ENCODE measurements at regions not wholly inside any gene's neighbourhood (a gene's known extent, or its start where the extent isn't known, plus 50 kb on each side); places are given as distances from the start of the nearest gene placed in this dataset.

GRCh38 chr5:110115503-110115902, 425.8 kb downstream of the MAN2A1 start:
- DNase-seq: no peak

GRCh38 chr5:110116539-110116938, 426.8 kb downstream of the MAN2A1 start:
- no peak for DNase-seq

- no peak for DNase-seq
Observed at GRCh38 chr5:110134963-110135935, 445.5 kb downstream of the MAN2A1 start.

- no peak for DNase-seq
Observed at GRCh38 chr5:110150199-110150598, 460.5 kb downstream of the MAN2A1 start.

- no peak for DNase-seq
Observed at GRCh38 chr5:110159202-110159601, 469.5 kb downstream of the MAN2A1 start.

- no peak for DNase-seq
Observed at GRCh38 chr5:110161162-110161561, 471.4 kb downstream of the MAN2A1 start.

GRCh38 chr5:110165366-110165765, 475.6 kb downstream of the MAN2A1 start:
- no peak for DNase-seq

- no peak for DNase-seq
Observed at GRCh38 chr5:110167384-110167783, 477.7 kb downstream of the MAN2A1 start.

GRCh38 chr5:110169461-110169860, 479.7 kb downstream of the MAN2A1 start:
- no peak for DNase-seq

- DNase-seq: no peak
Observed at GRCh38 chr5:110177729-110178128, 488.0 kb downstream of the MAN2A1 start.

- DNase-seq: no peak
Observed at GRCh38 chr5:110179321-110179720, 489.6 kb downstream of the MAN2A1 start.

GRCh38 chr5:110194191-110194590, 504.5 kb downstream of the MAN2A1 start:
- no peak for DNase-seq

- no peak for DNase-seq
Observed at GRCh38 chr5:110195288-110195687, 505.6 kb downstream of the MAN2A1 start.

- no peak for DNase-seq
Observed at GRCh38 chr5:110201791-110202190, 512.1 kb downstream of the MAN2A1 start.

GRCh38 chr5:110203661-110204060, 513.9 kb downstream of the MAN2A1 start:
- no peak for DNase-seq

- no peak for DNase-seq
Observed at GRCh38 chr5:110209401-110209800, 517.1 kb downstream of the TMEM232 start.

GRCh38 chr5:110218981-110219380, 507.5 kb downstream of the TMEM232 start:
- no peak for DNase-seq

GRCh38 chr5:110219769-110220168, 506.7 kb downstream of the TMEM232 start:
- DNase-seq: no peak

GRCh38 chr5:110221036-110221435, 505.4 kb downstream of the TMEM232 start:
- no peak for DNase-seq

- DNase-seq: no peak
Observed at GRCh38 chr5:110224050-110224449, 502.4 kb downstream of the TMEM232 start.

GRCh38 chr5:110225949-110226348, 500.5 kb downstream of the TMEM232 start:
- DNase-seq: no peak

- no peak for DNase-seq
Observed at GRCh38 chr5:110239786-110240185, 486.7 kb downstream of the TMEM232 start.

GRCh38 chr5:110242950-110243349, 483.5 kb downstream of the TMEM232 start:
- no peak for DNase-seq

- no peak for DNase-seq
Observed at GRCh38 chr5:110248921-110249320, 477.6 kb downstream of the TMEM232 start.
